GM13977 (cell line): ENCODE measurements at regions not wholly inside any gene's neighbourhood (a gene's known extent, or its start where the extent isn't known, plus 50 kb on each side); places are given as distances from the start of the nearest gene placed in this dataset.

ENCODE experiments used
- DNase-seq: peaks from one replicate; pipeline ENCODE4 v3.0.0; 2012; ENCODE audit warnings: low spot score
- CTCF ChIP-seq: IDR thresholded peaks from 2 replicates; pipeline ENCODE4 v1.5.1; 2012; ENCODE audit warnings: mild to moderate bottlenecking, control low read depth; ENCODE audit not compliant: insufficient read depth; ENCODE audit errors: extremely low read depth, missing control alignments
- in situ Hi-C: fragments of 300-500 bp; cut with MboI; formaldehyde crosslinking; loops from one replicate; pipeline ENCODE4 v1.12.0; 2022; ENCODE audit warnings: low sequenced_read_pairs, low pct_unique_long_range_greater_than_20kb, mixed read lengths, inconsistent platforms; ENCODE audit not compliant: unreplicated experiment

- TF ChIP-seq CTCF, result no peak
- in situ Hi-C loops, result no loop called here
- no peak for DNase-seq
Measured at GRCh38 chr15:66905185-66905584, 160.2 kb upstream of the SMAD3 start.

- no peak for TF ChIP-seq CTCF
Measured at GRCh38 chr15:66905954-66906353, 159.4 kb upstream of the SMAD3 start.

GRCh38 chr15:66906668-66907614, 158.5 kb upstream of the SMAD3 start:
- in situ Hi-C loops, result no loop called here
- TF ChIP-seq CTCF, result no peak
- DNase-seq, result no peak

More at GRCh38 chr15:66905954-66906353, 159.4 kb upstream of the SMAD3 start:
- no peak for DNase-seq
- in situ Hi-C loops, result no loop called here

- no peak for TF ChIP-seq CTCF
- no peak for DNase-seq
- in situ Hi-C loops, result no loop called here
Measured at GRCh38 chr15:66907826-66908743, 157.3 kb upstream of the SMAD3 start.

GRCh38 chr15:66908744-66909095, 156.7 kb upstream of the SMAD3 start:
- in situ Hi-C loops, result no loop called here

More at GRCh38 chr15:66908744-66909095, 156.7 kb upstream of the SMAD3 start:
- no peak for TF ChIP-seq CTCF
- DNase-seq, result no peak
